GM23338 (cell line): ENCODE measurements at regions not wholly inside any gene's neighbourhood (a gene's known extent, or its start where the extent isn't known, plus 50 kb on each side); places are given as distances from the start of the nearest gene placed in this dataset.

Experiments used
- CREB1 ChIP-seq: fragments of 250-450 bp; sonication (Bioruptor Pico); IDR thresholded peaks from 2 replicates; pipeline ENCODE4 v1.5.0; 2020; ENCODE audit warnings: low read depth, mild to moderate bottlenecking, moderate library complexity
- EZH2 ChIP-seq: fragments of 200-600 bp; sonication (generic); IDR thresholded peaks from one replicate; pipeline ENCODE4 v1.8.0; 2017; ENCODE audit warnings: antibody characterized with exemption, mild to moderate bottlenecking, low read depth; ENCODE audit not compliant: unreplicated experiment
- EZH2phosphoT487 ChIP-seq: fragments of 200-600 bp; sonication (generic); IDR thresholded peaks from one replicate; pipeline ENCODE4 v1.8.1; 2018; ENCODE audit warnings: antibody characterized with exemption; ENCODE audit not compliant: unreplicated experiment
- JUNB ChIP-seq: IDR thresholded peaks from one replicate; pipeline ENCODE4 v1.6.1; 2016; ENCODE audit warnings: antibody characterized with exemption; ENCODE audit not compliant: unreplicated experiment
- POLR2AphosphoS5 ChIP-seq: IDR thresholded peaks from 2 replicates; pipeline ENCODE4 v1.6.1; 2016; ENCODE audit warnings: antibody characterized with exemption, low read depth
- REST ChIP-seq: IDR thresholded peaks from one replicate; pipeline ENCODE4 v1.6.1; 2018; ENCODE audit warnings: antibody characterized with exemption; ENCODE audit not compliant: unreplicated experiment
- ZNF114 ChIP-seq: fragments of 250-450 bp; sonication (Bioruptor Pico); IDR thresholded peaks from 2 replicates; pipeline ENCODE4 v1.5.0; 2020; ENCODE audit warnings: mild to moderate bottlenecking, moderate library complexity
- TF ChIP-seq, protein P1 (sequence below), 2 experiments: fragments of 200-600 bp in 1 of 2; sonication (generic) in 1 of 2; conservative IDR thresholded peaks; 2 replicates each; pipeline versions ENCODE4 v1.5.1 to v1.6.1; 2016 to 2017; ENCODE audit warnings: antibody characterized with exemption in 2 of 2, low read depth in 2 of 2, mild to moderate bottlenecking in 2 of 2, moderate library complexity in 1 of 2

DNA sequence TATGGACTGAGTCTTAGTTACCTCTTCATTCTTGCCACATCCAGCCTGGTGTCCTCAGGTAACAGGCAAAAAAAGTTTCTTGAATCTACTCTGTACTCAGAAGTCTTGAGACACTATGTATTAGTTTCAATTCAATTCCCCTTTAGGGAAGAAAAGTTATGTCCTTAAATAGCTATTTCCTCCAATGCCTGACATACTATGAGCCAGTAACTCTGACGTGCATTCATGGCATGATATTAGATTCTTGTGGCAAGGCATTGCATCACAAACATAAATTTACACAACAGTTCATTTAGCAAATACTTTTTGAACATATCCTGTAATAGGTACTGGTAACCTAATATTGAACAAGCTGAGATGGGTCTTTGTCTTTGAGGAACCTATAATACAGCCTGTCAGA is 109.3 kb upstream of the FOXB1 start:
- TF ChIP-seq, protein P1, sequence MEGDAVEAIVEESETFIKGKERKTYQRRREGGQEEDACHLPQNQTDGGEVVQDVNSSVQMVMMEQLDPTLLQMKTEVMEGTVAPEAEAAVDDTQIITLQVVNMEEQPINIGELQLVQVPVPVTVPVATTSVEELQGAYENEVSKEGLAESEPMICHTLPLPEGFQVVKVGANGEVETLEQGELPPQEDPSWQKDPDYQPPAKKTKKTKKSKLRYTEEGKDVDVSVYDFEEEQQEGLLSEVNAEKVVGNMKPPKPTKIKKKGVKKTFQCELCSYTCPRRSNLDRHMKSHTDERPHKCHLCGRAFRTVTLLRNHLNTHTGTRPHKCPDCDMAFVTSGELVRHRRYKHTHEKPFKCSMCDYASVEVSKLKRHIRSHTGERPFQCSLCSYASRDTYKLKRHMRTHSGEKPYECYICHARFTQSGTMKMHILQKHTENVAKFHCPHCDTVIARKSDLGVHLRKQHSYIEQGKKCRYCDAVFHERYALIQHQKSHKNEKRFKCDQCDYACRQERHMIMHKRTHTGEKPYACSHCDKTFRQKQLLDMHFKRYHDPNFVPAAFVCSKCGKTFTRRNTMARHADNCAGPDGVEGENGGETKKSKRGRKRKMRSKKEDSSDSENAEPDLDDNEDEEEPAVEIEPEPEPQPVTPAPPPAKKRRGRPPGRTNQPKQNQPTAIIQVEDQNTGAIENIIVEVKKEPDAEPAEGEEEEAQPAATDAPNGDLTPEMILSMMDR (conservative IDR thresholded peaks at IDR 0.05; ENCODE audit: low read depth in 2 of 2): no peak
- TF ChIP-seq REST (no peak), POLR2AphosphoS5 (no peak), ZNF114 (no peak), JUNB (no peak), EZH2 (no peak), CREB1 (CRISPR knock-in tag) (no peak), EZH2phosphoT487 (no peak)
